Psoas muscle (tissue), 7 donors: ENCODE measurements at regions not wholly inside any gene's neighbourhood (a gene's known extent, or its start where the extent isn't known, plus 50 kb on each side); places are given as distances from the start of the nearest gene placed in this dataset.
"Not testable (repeated sequence)": the region's sequence is repeated elsewhere in the genome, so short reads cannot be mapped to it uniquely, and the experiment has no call there.

Source experiments
- ATAC-seq, 4 donors: fragments of 200-7000 bp; cut with Tn5 transposase; one replicate each; pipeline ENCODE4 v1.9.1; 2020; ENCODE audit warnings: moderate library complexity in 3 of 4, mild to moderate bottlenecking in 2 of 4
- DNase-seq, 2 donors: peaks; one replicate each; pipeline ENCODE4 v3.0.0-alpha.2; 2020
- H3K27ac ChIP-seq: fragments of 200-600 bp; one replicate; pipeline ENCODE4 v1.8.0; 2022
- H3K27me3 ChIP-seq, 3 donors: fragments of 200-600 bp in 1 of 3; one replicate each; pipeline versions ENCODE4 v1.6.1 to v1.8.0; 2013 to 2022; ENCODE audit warnings: low read length in 2 of 3, mild to moderate bottlenecking in 2 of 3, moderate library complexity in 1 of 3; ENCODE audit not compliant: insufficient read depth in 3 of 3
- H3K36me3 ChIP-seq, 2 donors: fragments of 200-600 bp in 1 of 2; one replicate each; pipeline versions ENCODE4 v1.6.1 to v1.8.0; 2013 to 2022; ENCODE audit warnings: low read depth in 1 of 2, mild to moderate bottlenecking in 1 of 2, moderate library complexity in 1 of 2; ENCODE audit not compliant: insufficient read depth in 1 of 2
- H3K4me1 ChIP-seq: fragments of 200-600 bp; one replicate; pipeline ENCODE4 v1.8.0; 2022
- H3K4me3 ChIP-seq: fragments of 200-600 bp; one replicate; pipeline ENCODE4 v1.8.0; 2022; ENCODE audit warnings: mild to moderate bottlenecking
- H3K9me3 ChIP-seq: fragments of 200-600 bp; one replicate; pipeline ENCODE4 v1.8.0; 2022
- WGBS, 3 donors: extraction: QIAGEN DNeasy Blood & Tissue Kit; methylation state at CpG; one replicate each; pipeline versions ENCODE4 v1.1.6 to v1.1.7; 2013; 5-methylcytosine and 5-hydroxymethylcytosine counted together
- intact Hi-C, 2 donors: fragments of 100-400 bp; cut with DNase I; formaldehyde crosslinking; loops; one replicate each; pipeline versions ENCODE4 v1.11.0 to v1.14.2; 2022
- TF ChIP-seq, protein P1 (sequence below): fragments of 200-600 bp; IDR thresholded peaks from one replicate; pipeline ENCODE4 v1.8.0; 2022; ENCODE audit warnings: antibody characterized with exemption
- donor health status: healthy with polysubstance abuse.
- donor health status: DM: no; HTN: no; CAD: no; lungs with moderate emphysema.
- donor health status: Bipolar disorder and iron deficiency.
- donor health status: healthy.
- donor health status: DM: yes; HTN: yes; CAD: no.
- donor health status: DM: no; HTN: no; CAD: no.
- donor health status: DM: yes; HTN: yes; CAD: no.

DNA sequence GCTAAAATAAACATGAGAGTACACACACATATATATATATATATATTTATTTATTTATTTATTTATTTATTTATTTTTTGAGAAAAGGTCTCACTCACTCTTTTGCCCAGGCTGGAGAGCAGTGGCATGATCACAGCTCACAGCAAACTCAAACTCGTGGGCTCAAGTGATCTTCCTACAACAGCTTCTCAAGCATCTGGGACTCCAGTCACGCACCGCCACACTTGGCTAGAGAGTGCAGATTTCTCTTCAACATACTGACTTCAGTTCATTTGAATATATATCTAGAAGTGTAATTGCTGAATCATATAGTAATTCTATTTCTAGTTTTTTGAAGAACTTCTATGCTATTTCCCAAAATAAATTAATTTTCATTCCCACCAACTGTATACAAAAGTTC is 1711.8 kb downstream of the SLITRK5 start:
- no peaks in the 10 kb centered on the region for H3K4me1 ChIP-seq
- DNase-seq (no peak), ATAC-seq (no peak)
- H3K9me3 ChIP-seq, result no peaks in the 10 kb centered on the region
- intact Hi-C loops, result no loop called here
- TF ChIP-seq, protein P1, sequence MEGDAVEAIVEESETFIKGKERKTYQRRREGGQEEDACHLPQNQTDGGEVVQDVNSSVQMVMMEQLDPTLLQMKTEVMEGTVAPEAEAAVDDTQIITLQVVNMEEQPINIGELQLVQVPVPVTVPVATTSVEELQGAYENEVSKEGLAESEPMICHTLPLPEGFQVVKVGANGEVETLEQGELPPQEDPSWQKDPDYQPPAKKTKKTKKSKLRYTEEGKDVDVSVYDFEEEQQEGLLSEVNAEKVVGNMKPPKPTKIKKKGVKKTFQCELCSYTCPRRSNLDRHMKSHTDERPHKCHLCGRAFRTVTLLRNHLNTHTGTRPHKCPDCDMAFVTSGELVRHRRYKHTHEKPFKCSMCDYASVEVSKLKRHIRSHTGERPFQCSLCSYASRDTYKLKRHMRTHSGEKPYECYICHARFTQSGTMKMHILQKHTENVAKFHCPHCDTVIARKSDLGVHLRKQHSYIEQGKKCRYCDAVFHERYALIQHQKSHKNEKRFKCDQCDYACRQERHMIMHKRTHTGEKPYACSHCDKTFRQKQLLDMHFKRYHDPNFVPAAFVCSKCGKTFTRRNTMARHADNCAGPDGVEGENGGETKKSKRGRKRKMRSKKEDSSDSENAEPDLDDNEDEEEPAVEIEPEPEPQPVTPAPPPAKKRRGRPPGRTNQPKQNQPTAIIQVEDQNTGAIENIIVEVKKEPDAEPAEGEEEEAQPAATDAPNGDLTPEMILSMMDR, result no peak
- H3K27me3 ChIP-seq, result no peaks in the 10 kb centered on the region
- H3K4me3 ChIP-seq, result no peak overlapping the region
- H3K27ac ChIP-seq, result no peak overlapping the region
- no peaks in the 10 kb centered on the region for H3K36me3 ChIP-seq
- WGBS, 3 donors, result 91 to 97% (median 93%) methylated on average over 3 of the region's 3 CpGs

DNA sequence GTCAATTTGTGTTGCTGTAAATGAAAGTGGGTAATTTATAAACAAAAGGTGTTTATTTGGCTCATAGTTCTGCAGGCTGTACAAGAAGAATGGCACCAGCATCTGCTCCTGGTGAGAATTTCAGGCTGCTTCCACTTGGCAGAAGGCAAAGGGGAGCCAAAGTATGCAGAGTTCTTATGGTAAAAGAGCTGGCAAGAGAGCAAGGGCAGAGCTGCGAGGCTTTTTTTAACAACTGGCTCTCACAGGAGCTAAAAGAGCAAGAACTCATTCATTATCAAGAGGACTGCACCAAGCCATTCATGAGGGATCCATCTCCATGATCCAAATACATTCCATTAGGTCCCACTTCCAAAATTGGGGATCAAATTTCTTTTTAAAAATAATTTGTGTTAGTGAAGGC is 1712.7 kb downstream of the SLITRK5 start:
- Histone ChIP-seq H3K27me3 (no peaks in the 10 kb centered on the region), H3K9me3 (no peaks in the 10 kb centered on the region), H3K4me1 (no peaks in the 10 kb centered on the region), H3K4me3 (no peak overlapping the region), H3K27ac (no peak overlapping the region), H3K36me3 (no peaks in the 10 kb centered on the region)
- DNase-seq, result no peak
- intact Hi-C loops, result no loop called here
- ATAC-seq, result no peak
- 25 to 37% (median 35%) methylated on average over 1 of the region's 1 CpG for WGBS, 3 donors
- TF ChIP-seq, protein P1, result no peak

DNA sequence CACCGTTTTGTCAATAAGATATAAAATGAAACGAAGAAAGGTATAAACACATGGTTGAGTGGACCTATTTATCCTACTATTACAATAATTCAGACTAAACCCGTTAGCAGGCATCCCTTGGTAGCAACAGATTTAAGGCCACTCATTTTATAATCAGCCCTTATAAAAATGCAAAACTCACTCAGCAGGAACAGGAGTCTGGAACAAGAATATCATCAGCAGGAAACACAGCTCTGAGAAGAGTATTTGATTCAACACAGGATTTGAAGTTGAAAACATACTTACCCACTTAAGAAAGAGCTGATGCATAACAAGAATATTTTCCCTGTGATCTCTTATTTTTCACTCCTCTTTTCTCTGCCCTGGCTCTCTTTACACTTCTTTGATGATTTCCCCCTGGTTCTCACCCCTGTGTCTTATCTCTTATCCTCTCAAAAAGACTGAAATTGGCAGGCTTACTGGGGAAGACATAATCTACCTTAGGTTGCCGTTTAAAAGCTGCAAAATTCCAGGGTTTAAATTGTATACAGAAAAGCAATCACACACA is 1722.7 kb downstream of the SLITRK5 start:
- intact Hi-C loops, result no loop called here

DNA sequence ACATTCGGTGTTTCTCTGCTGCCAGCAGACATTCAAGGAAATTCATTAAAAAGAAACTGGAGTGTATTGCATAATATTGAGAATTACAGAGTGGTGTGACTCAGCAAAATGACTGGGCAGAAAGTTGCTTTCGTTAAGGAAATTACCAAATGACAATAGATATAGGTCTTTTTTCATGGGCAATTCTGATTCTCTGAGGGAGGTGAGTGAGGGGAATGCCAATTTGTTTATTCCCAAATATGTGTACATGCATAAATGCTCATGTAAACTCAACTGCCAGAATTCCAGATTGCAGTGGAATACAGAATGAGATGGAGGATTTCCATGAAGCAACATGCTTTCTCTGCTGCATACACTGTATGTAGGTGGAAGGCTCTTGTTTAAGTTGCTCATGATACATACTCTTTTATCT is 1730.1 kb downstream of the SLITRK5 start:
- Histone ChIP-seq H3K27ac (no peak overlapping the region), H3K36me3 (no peaks in the 10 kb centered on the region), H3K4me3 (no peak overlapping the region), H3K4me1 (no peaks in the 10 kb centered on the region), H3K27me3 (no peaks in the 10 kb centered on the region), H3K9me3 (peaks cover 5% of the 10 kb centered on the region)
- ATAC-seq (no peak), DNase-seq (no peak)
- TF ChIP-seq, protein P1, result no peak
- WGBS, 3 donors, result 26 to 53% (median 29%) methylated on average over 2 of the region's 2 CpGs
- intact Hi-C loops, result no loop called here

More for the DNA sequence above, 1722.7 kb downstream of the SLITRK5 start:
- no peaks in the 10 kb centered on the region for H3K36me3 ChIP-seq
- H3K4me3 ChIP-seq, result no peak overlapping the region
- TF ChIP-seq, protein P1, result no peak
- H3K4me1 ChIP-seq, result no peaks in the 10 kb centered on the region
- peaks cover 5% of the 10 kb centered on the region for H3K9me3 ChIP-seq
- no peaks in the 10 kb centered on the region for H3K27me3 ChIP-seq
- WGBS, 3 donors, result 61 to 67% (median 62%) methylated on average over 4 of the region's 4 CpGs
- no peak overlapping the region for H3K27ac ChIP-seq
- DNase-seq (no peak), ATAC-seq (no peak)

DNA sequence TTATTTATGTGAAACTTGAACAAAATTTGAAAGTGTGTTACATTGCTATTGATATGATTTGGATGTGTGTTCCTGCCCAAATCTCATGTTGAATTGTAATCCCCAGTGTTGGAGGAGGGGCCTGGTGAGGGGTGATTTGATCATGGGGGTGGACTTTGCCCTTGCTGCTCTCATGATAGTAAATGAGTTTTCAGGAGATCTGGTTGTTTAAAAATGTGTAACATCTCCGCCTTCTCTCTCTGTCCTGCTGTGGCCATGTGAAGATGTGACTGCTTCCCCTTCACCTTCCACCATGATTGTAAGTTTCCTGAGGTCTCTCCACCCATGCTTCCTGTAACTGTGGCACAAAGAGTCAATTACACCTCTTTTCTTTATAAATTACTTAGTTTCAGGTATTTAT is 1731.0 kb downstream of the SLITRK5 start:
- Histone ChIP-seq H3K27ac (no peak overlapping the region), H3K27me3 (no peaks in the 10 kb centered on the region), H3K4me1 (no peaks in the 10 kb centered on the region), H3K36me3 (no peaks in the 10 kb centered on the region), H3K9me3 (peaks cover 5% of the 10 kb centered on the region), H3K4me3 (no peak overlapping the region)
- TF ChIP-seq, protein P1, result no peak
- intact Hi-C loops, result no loop called here
- no peak for ATAC-seq
- 92 to 100% (median 95%) methylated on average over 1 of the region's 1 CpG for WGBS, 3 donors
- DNase-seq, result no peak

DNA sequence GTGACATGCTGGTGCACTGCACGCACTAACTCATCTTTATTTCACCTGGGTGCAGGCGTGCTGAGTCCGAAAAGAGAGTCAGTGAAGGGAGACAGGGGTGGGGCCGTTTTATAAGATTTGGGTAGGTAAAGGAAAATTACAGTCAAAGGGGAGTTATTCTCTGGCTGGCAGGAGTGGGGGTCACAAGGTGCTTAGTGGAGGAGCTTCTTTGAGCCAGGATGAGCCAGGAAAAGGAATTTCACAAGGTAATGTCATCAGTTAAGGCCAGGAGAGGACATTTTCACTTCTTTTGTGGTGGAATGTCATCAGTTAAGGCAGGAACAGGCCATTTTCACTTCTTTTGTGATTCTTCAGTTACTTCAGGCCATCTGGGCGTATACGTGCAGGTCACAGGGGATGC is 1734.9 kb downstream of the SLITRK5 start:
- H3K4me1 ChIP-seq, ATAC-seq, H3K27me3 ChIP-seq, DNase-seq, H3K36me3 ChIP-seq, H3K4me3 ChIP-seq, H3K27ac ChIP-seq, intact Hi-C loops, H3K9me3 ChIP-seq: not testable (repeated sequence)
- 93 to 94% (median 94%) methylated on average over 6 of the region's 6 CpGs for WGBS, 3 donors
